ENCODE measurements at regions not wholly inside any gene's neighbourhood (a gene's known extent, or its start where the extent isn't known, plus 50 kb on each side); places are given as distances from the start of the nearest gene placed in this dataset.
A peak's percentile ranks its signal among the peaks of the same experiment; 100 is the strongest.
"Not testable (repeated sequence)": the region's sequence is repeated elsewhere in the genome, so short reads cannot be mapped to it uniquely, and the experiment has no call there.

GRCh38 chr18:14460364-14460763 lies 83.0 kb downstream of the POTEC start:
- H3K27ac ChIP-seq; H3K36me3 ChIP-seq; in situ Hi-C loops (cut with MboI; ENCODE audit: low pct_ligation_motif_present in 1 of 4, low pct_unique_long_range_greater_than_20kb in 1 of 4, low sequenced_read_pairs in 3 of 4); H3K4me1 ChIP-seq; H3K4me3 ChIP-seq; DNase-seq; intact Hi-C loops (cut with DNase I; ENCODE audit: low total_unique reads); H3K9me3 ChIP-seq; H3K27me3 ChIP-seq: not testable (repeated sequence)
- WGBS, 2 donors (ENCODE audit: low coverage in 1 of 2), result 94% methylated on average over 17 of the region's 17 CpGs; no CpG with 5 or more reads in 1 of the 2 donors

- H3K27me3 ChIP-seq; H3K4me3 ChIP-seq; H3K9me3 ChIP-seq; H3K36me3 ChIP-seq; H3K4me1 ChIP-seq; H3K27ac ChIP-seq; DNase-seq; intact Hi-C loops (cut with DNase I; ENCODE audit: low total_unique reads); in situ Hi-C loops (cut with MboI; ENCODE audit: low pct_ligation_motif_present in 1 of 4, low pct_unique_long_range_greater_than_20kb in 1 of 4, low sequenced_read_pairs in 3 of 4): not testable (repeated sequence)
- 95 to 100% methylated on average over 4 to 15 of the region's 23 CpGs for WGBS, 2 donors (ENCODE audit: low coverage in 1 of 2)
Observed at GRCh38 chr18:14459826-14460225, 83.6 kb downstream of the POTEC start.

- intact Hi-C loops (cut with DNase I; ENCODE audit: low total_unique reads); H3K36me3 ChIP-seq; H3K4me1 ChIP-seq; in situ Hi-C loops (cut with MboI; ENCODE audit: low pct_ligation_motif_present in 1 of 4, low pct_unique_long_range_greater_than_20kb in 1 of 4, low sequenced_read_pairs in 3 of 4); H3K9me3 ChIP-seq; H3K27me3 ChIP-seq: not testable (repeated sequence)
- peak in 4 of 5 experiments; percentile 28 to 71 (median 54) for TF ChIP-seq CTCF (IDR thresholded peaks at IDR 0.05)
- Histone ChIP-seq H3K27ac (peak overlapping the region in 1 of 4 donors; percentile 25), H3K4me3 (peak overlapping the region in 3 of 4 donors; percentile 23 to 52 (median 34))
- peak; percentile 58 for DNase-seq
- WGBS, 2 donors (ENCODE audit: low coverage in 1 of 2), result 59% methylated on average over 24 of the region's 62 CpGs; no CpG with 5 or more reads in 1 of the 2 donors
Observed at GRCh38 chr18:14458009-14458945, 85.1 kb downstream of the POTEC start.

- 0 to 12% methylated on average over 1 to 17 of the region's 46 CpGs for WGBS, 2 donors (ENCODE audit: low coverage in 1 of 2)
- DNase-seq; intact Hi-C loops (cut with DNase I; ENCODE audit: low total_unique reads); H3K4me1 ChIP-seq; in situ Hi-C loops (cut with MboI; ENCODE audit: low pct_ligation_motif_present in 1 of 4, low pct_unique_long_range_greater_than_20kb in 1 of 4, low sequenced_read_pairs in 3 of 4); H3K9me3 ChIP-seq; H3K27me3 ChIP-seq; H3K36me3 ChIP-seq: not testable (repeated sequence)
- Histone ChIP-seq H3K27ac (peak overlapping the region; percentile 43 to 82 (median 77)), H3K4me3 (peak overlapping the region in 3 of 4 donors; percentile 33 to 54 (median 49))
Observed at GRCh38 chr18:14450637-14451009, 92.8 kb downstream of the POTEC start.

- peak overlapping the region in 3 of 4 donors; percentile 33 to 54 (median 49) for H3K4me3 ChIP-seq
- H3K9me3 ChIP-seq; H3K36me3 ChIP-seq; in situ Hi-C loops (cut with MboI; ENCODE audit: low pct_ligation_motif_present in 1 of 4, low pct_unique_long_range_greater_than_20kb in 1 of 4, low sequenced_read_pairs in 3 of 4); H3K4me1 ChIP-seq; H3K27me3 ChIP-seq; intact Hi-C loops (cut with DNase I; ENCODE audit: low total_unique reads): not testable (repeated sequence)
- DNase-seq, result peak; percentile 12
- 35% methylated on average over 35 of the region's 60 CpGs; no CpG with 5 or more reads in 1 of the 2 donors for WGBS, 2 donors (ENCODE audit: low coverage in 1 of 2)
- TF ChIP-seq POLR2AphosphoS5 (IDR thresholded peaks at IDR 0.05), result peak in 1 of 3 donors; percentile 15
- TF ChIP-seq CTCF (IDR thresholded peaks at IDR 0.05), result peak in 2 of 5 experiments; percentile 12 to 37
- H3K27ac ChIP-seq, result peak overlapping the region; percentile 43 to 82 (median 77)
Observed at GRCh38 chr18:14449995-14450636, 93.3 kb downstream of the POTEC start.

GRCh38 chr18:14449062-14449461 lies 94.3 kb downstream of the POTEC start:
- WGBS, 2 donors (ENCODE audit: low coverage in 1 of 2), result 80% methylated on average over 9 of the region's 12 CpGs; no CpG with 5 or more reads in 1 of the 2 donors

GRCh38 chr18:14447715-14448114 lies 95.7 kb downstream of the POTEC start:
- 91 to 100% methylated on average over 1 to 4 of the region's 4 CpGs for WGBS, 2 donors (ENCODE audit: low coverage in 1 of 2)
- intact Hi-C loops (cut with DNase I; ENCODE audit: low total_unique reads); DNase-seq: not testable (repeated sequence)

More at GRCh38 chr18:14449062-14449461, 94.3 kb downstream of the POTEC start:
- H3K36me3 ChIP-seq; H3K4me3 ChIP-seq; in situ Hi-C loops (cut with MboI; ENCODE audit: low pct_ligation_motif_present in 1 of 4, low pct_unique_long_range_greater_than_20kb in 1 of 4, low sequenced_read_pairs in 3 of 4); H3K27ac ChIP-seq; H3K4me1 ChIP-seq; DNase-seq; H3K9me3 ChIP-seq; intact Hi-C loops (cut with DNase I; ENCODE audit: low total_unique reads); H3K27me3 ChIP-seq: not testable (repeated sequence)

GRCh38 chr18:14435460-14435859 lies 107.9 kb downstream of the POTEC start:
- H3K4me3 ChIP-seq; H3K9me3 ChIP-seq; H3K36me3 ChIP-seq; H3K27ac ChIP-seq; DNase-seq; H3K27me3 ChIP-seq; intact Hi-C loops (cut with DNase I; ENCODE audit: low total_unique reads); H3K4me1 ChIP-seq; in situ Hi-C loops (cut with MboI; ENCODE audit: low pct_ligation_motif_present in 1 of 4, low pct_unique_long_range_greater_than_20kb in 1 of 4, low sequenced_read_pairs in 3 of 4): not testable (repeated sequence)
- WGBS, 2 donors (ENCODE audit: low coverage in 1 of 2), result 64% methylated on average over 3 of the region's 4 CpGs; no CpG with 5 or more reads in 1 of the 2 donors

More at GRCh38 chr18:14447715-14448114, 95.7 kb downstream of the POTEC start:
- H3K9me3 ChIP-seq; H3K4me3 ChIP-seq; H3K27me3 ChIP-seq; H3K27ac ChIP-seq; H3K4me1 ChIP-seq; in situ Hi-C loops (cut with MboI; ENCODE audit: low pct_ligation_motif_present in 1 of 4, low pct_unique_long_range_greater_than_20kb in 1 of 4, low sequenced_read_pairs in 3 of 4); H3K36me3 ChIP-seq: not testable (repeated sequence)
